Activated T-helper 1 cell treated with anti-CD3 and anti-CD28 coated beads, Interleukin-12 subunit alpha, Interleukin-12 subunit beta, Interleukin-2, Interleukin-4 antibody, amounts not matched to agents 30 ng/mL and 10 ng/mL and 1 ng/mL, durations not matched to agents 14 hours and 24 hours and 36 hours (primary cell): ENCODE measurements at regions not wholly inside any gene's neighbourhood (a gene's known extent, or its start where the extent isn't known, plus 50 kb on each side); places are given as distances from the start of the nearest gene placed in this dataset.

Source experiments
- DNase-seq: peaks from one replicate; pipeline ENCODE4 v3.0.0; 2021; ENCODE audit warnings: low spot score
- H3K27ac Mint-ChIP-seq: one replicate; pipeline ENCODE4 v1.8.0; 2021; ENCODE audit warnings: mild to moderate bottlenecking, mixed read lengths
- H3K27me3 Mint-ChIP-seq: one replicate; pipeline ENCODE4 v1.8.0; 2022; ENCODE audit warnings: mild to moderate bottlenecking, moderate library complexity, mixed read lengths; ENCODE audit not compliant: insufficient read depth
- H3K36me3 Mint-ChIP-seq: one replicate; pipeline ENCODE4 v1.8.0; 2021; ENCODE audit warnings: low read depth, mixed read lengths
- H3K4me1 Mint-ChIP-seq: one replicate; pipeline ENCODE4 v1.8.0; 2021; ENCODE audit warnings: low read depth, mixed read lengths
- H3K4me3 Mint-ChIP-seq: one replicate; pipeline ENCODE4 v1.8.0; 2021; ENCODE audit warnings: mild to moderate bottlenecking, moderate library complexity, mixed read lengths
- H3K9me3 Mint-ChIP-seq: one replicate; pipeline ENCODE4 v1.8.0; 2021; ENCODE audit warnings: mixed read lengths
- intact Hi-C: fragments of 100-400 bp; cut with micrococcal nuclease; formaldehyde crosslinking; loops from one replicate; pipeline ENCODE4 v1.15.1; 2024

DNA sequence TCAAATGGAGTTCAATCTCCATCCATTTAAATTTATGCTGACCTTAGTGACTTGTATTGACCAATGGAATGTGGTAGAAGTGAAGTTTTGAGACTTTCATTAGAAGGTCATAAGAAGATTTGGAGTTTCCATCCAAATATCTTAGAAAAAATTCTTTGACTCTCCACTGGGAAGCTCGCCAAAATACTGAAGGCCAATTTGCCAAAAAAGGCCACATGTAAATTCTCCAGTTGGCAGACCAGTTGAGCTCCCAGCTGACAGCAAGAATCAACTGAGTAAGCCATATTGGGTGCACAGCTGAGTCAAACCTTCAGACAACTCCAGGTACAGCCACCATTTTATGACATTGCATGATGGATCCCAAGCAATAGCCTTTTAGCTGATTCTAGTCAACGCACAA is 228.3 kb upstream of the SETBP1 start:
- intact Hi-C loops: no loop called here
- Mint-ChIP-seq H3K36me3 (no peaks in the 10 kb centered on the region), H3K4me3 (no peak overlapping the region), H3K27me3 (no peaks in the 10 kb centered on the region), H3K9me3 (peaks cover 4% of the 10 kb centered on the region), H3K27ac (no peak overlapping the region), H3K4me1 (no peaks in the 10 kb centered on the region)
- DNase-seq: no peak

DNA sequence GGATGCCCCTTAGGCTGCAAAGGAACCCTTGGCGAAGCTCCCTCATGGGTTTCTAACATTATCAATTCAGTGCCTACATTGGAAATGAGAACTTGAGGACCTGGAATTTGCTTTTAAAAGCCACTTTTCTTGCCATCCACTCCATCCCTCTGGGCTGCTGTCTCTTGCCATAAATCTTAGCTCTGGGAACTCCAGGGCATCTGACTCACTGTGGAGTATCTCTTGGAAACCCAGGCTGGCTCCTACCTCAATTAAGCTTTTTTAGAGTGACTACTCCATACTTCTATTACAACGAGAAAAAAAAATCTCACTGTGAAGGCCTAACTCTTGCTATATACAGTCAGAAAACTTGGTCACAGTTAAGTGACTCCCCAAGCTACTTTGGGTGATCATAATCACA is 227.2 kb upstream of the SETBP1 start:
- H3K4me3 Mint-ChIP-seq: no peak overlapping the region
- peaks cover 4% of the 10 kb centered on the region for H3K9me3 Mint-ChIP-seq
- intact Hi-C loops: no loop called here
- H3K27me3 Mint-ChIP-seq: no peaks in the 10 kb centered on the region
- H3K36me3 Mint-ChIP-seq: no peaks in the 10 kb centered on the region
- no peak for DNase-seq
- H3K27ac Mint-ChIP-seq: no peak overlapping the region
- H3K4me1 Mint-ChIP-seq: no peaks in the 10 kb centered on the region

- Mint-ChIP-seq H3K4me3 (no peak overlapping the region), H3K27ac (no peak overlapping the region), H3K4me1 (no peaks in the 10 kb centered on the region), H3K27me3 (no peaks in the 10 kb centered on the region), H3K36me3 (no peaks in the 10 kb centered on the region), H3K9me3 (peaks cover 4% of the 10 kb centered on the region)
- DNase-seq: no peak
- intact Hi-C loops: no loop called here
Observed at GRCh38 chr18:44458777-44459176, 221.9 kb upstream of the SETBP1 start.

GRCh38 chr18:44464398-44465180 is 216.1 kb upstream of the SETBP1 start:
- no peak overlapping the region for H3K4me3 Mint-ChIP-seq
- no peaks in the 10 kb centered on the region for H3K36me3 Mint-ChIP-seq
- no peak for DNase-seq
- peaks cover 3% of the 10 kb centered on the region for H3K9me3 Mint-ChIP-seq
- intact Hi-C loops: no loop called here
- H3K4me1 Mint-ChIP-seq: no peaks in the 10 kb centered on the region
- no peaks in the 10 kb centered on the region for H3K27me3 Mint-ChIP-seq
- H3K27ac Mint-ChIP-seq: no peak overlapping the region

GRCh38 chr18:44465381-44465841 is 215.3 kb upstream of the SETBP1 start:
- no peaks in the 10 kb centered on the region for H3K27me3 Mint-ChIP-seq
- no peak overlapping the region for H3K4me3 Mint-ChIP-seq
- peaks cover 3% of the 10 kb centered on the region for H3K9me3 Mint-ChIP-seq
- H3K27ac Mint-ChIP-seq: no peak overlapping the region
- intact Hi-C loops: no loop called here
- no peak for DNase-seq
- no peaks in the 10 kb centered on the region for H3K36me3 Mint-ChIP-seq
- no peaks in the 10 kb centered on the region for H3K4me1 Mint-ChIP-seq

DNA sequence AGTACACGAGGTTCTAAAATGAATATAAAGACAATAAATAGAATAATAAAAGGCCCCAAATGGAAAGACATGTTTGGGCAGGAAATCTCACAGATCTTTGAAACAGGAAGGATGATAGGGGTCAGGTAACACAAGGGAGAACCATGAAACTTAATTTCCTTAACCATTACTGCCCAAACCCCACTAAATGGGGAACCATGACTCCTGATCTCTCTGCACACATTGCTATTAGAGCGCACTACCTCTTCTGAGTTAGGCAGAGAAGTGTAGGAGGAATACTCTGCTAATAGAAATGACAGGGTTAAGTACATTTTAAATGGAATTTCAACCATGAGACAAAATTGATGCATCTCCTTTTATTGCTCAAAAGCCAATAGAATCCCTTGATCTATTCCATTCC is 213.7 kb upstream of the SETBP1 start:
- H3K4me3 Mint-ChIP-seq: no peak overlapping the region
- H3K9me3 Mint-ChIP-seq: peaks cover 3% of the 10 kb centered on the region
- DNase-seq: no peak
- intact Hi-C loops: no loop called here
- no peak overlapping the region for H3K27ac Mint-ChIP-seq
- H3K27me3 Mint-ChIP-seq: no peaks in the 10 kb centered on the region
- no peaks in the 10 kb centered on the region for H3K4me1 Mint-ChIP-seq
- H3K36me3 Mint-ChIP-seq: no peaks in the 10 kb centered on the region

GRCh38 chr18:44467718-44468117 is 213.0 kb upstream of the SETBP1 start:
- DNase-seq: no peak
- H3K27ac Mint-ChIP-seq: no peak overlapping the region
- no peaks in the 10 kb centered on the region for H3K4me1 Mint-ChIP-seq
- H3K27me3 Mint-ChIP-seq: no peaks in the 10 kb centered on the region
- H3K36me3 Mint-ChIP-seq: no peaks in the 10 kb centered on the region
- H3K9me3 Mint-ChIP-seq: peaks cover 3% of the 10 kb centered on the region
- no peak overlapping the region for H3K4me3 Mint-ChIP-seq
- intact Hi-C loops: no loop called here

GRCh38 chr18:44473394-44474066 is 207.2 kb upstream of the SETBP1 start:
- Mint-ChIP-seq H3K4me3 (no peak overlapping the region), H3K4me1 (no peaks in the 10 kb centered on the region), H3K36me3 (no peaks in the 10 kb centered on the region), H3K27me3 (no peaks in the 10 kb centered on the region), H3K27ac (no peak overlapping the region), H3K9me3 (peaks cover 14% of the 10 kb centered on the region)
- no peak for DNase-seq
- intact Hi-C loops: no loop called here

DNA sequence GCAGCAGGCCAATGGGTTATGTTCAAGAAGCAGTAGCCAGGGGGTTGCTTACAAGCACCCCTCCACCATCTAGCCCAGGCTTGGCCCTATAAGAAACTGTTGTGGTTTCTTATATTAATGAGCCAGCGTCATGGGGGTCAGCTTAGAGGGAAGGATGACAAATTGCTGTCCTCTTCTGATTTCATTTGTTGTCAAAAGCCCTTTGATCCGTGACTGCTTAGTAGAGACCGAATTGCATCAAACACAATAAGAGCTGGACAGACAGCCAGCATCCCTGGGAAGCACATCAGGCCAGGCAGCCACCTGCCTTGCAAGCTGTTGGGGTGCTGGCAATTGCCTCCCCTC is 206.6 kb upstream of the SETBP1 start:
- H3K27ac Mint-ChIP-seq: no peak overlapping the region
- H3K27me3 Mint-ChIP-seq: no peaks in the 10 kb centered on the region
- H3K36me3 Mint-ChIP-seq: no peaks in the 10 kb centered on the region

GRCh38 chr18:44474591-44474990 is 206.1 kb upstream of the SETBP1 start:
- Mint-ChIP-seq H3K36me3 (no peaks in the 10 kb centered on the region), H3K4me3 (no peak overlapping the region), H3K27ac (no peak overlapping the region), H3K9me3 (peaks cover 18% of the 10 kb centered on the region), H3K27me3 (no peaks in the 10 kb centered on the region), H3K4me1 (no peaks in the 10 kb centered on the region)
- intact Hi-C loops: no loop called here
- DNase-seq: no peak

More for the DNA sequence above, 206.6 kb upstream of the SETBP1 start:
- intact Hi-C loops: no loop called here
- H3K4me3 Mint-ChIP-seq: no peak overlapping the region
- H3K9me3 Mint-ChIP-seq: peaks cover 18% of the 10 kb centered on the region
- no peak for DNase-seq
- no peaks in the 10 kb centered on the region for H3K4me1 Mint-ChIP-seq

GRCh38 chr18:44482761-44483160 is 197.9 kb upstream of the SETBP1 start:
- DNase-seq: no peak
- H3K27ac Mint-ChIP-seq: no peak overlapping the region
- no peaks in the 10 kb centered on the region for H3K36me3 Mint-ChIP-seq
- no peaks in the 10 kb centered on the region for H3K4me1 Mint-ChIP-seq
- intact Hi-C loops: no loop called here
- peaks cover 27% of the 10 kb centered on the region for H3K9me3 Mint-ChIP-seq
- H3K4me3 Mint-ChIP-seq: no peak overlapping the region
- H3K27me3 Mint-ChIP-seq: no peaks in the 10 kb centered on the region

DNA sequence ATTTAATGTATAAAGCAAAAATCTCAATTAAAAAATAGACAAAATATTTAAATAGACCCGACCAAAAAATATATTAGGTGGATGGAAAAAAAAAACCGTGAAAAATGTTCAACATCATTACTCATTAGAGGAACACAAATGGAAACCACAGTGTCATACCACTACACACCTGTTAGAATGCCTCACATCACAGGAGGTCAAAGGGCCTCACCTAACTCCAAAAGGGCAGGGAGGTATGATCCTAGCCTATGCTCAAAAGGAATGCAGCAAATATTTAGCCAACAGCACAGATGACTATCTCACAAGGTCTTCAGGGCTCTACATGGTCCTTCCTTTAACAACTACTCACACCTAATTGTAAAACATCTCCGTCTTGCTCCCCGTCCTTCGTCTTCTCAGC is 185.5 kb upstream of the SETBP1 start:
- no peak overlapping the region for H3K4me3 Mint-ChIP-seq
- H3K27me3 Mint-ChIP-seq: no peaks in the 10 kb centered on the region
- H3K9me3 Mint-ChIP-seq: no peaks in the 10 kb centered on the region
- H3K36me3 Mint-ChIP-seq: no peaks in the 10 kb centered on the region
- H3K27ac Mint-ChIP-seq: no peak overlapping the region
- no peak for DNase-seq
- H3K4me1 Mint-ChIP-seq: no peaks in the 10 kb centered on the region
- intact Hi-C loops: no loop called here

- Mint-ChIP-seq H3K27ac (no peak overlapping the region), H3K9me3 (no peaks in the 10 kb centered on the region), H3K4me3 (no peak overlapping the region), H3K27me3 (no peaks in the 10 kb centered on the region), H3K4me1 (no peaks in the 10 kb centered on the region), H3K36me3 (no peaks in the 10 kb centered on the region)
- no peak for DNase-seq
- intact Hi-C loops: no loop called here
Observed at GRCh38 chr18:44497311-44497710, 183.4 kb upstream of the SETBP1 start.
